CD14-positive monocyte (primary cell): ENCODE measurements at regions not wholly inside any gene's neighbourhood (a gene's known extent, or its start where the extent isn't known, plus 50 kb on each side); places are given as distances from the start of the nearest gene placed in this dataset.

ENCODE experiments used
- DNase-seq, 3 donors: peaks; one replicate each; pipeline ENCODE4 v3.0.0-alpha.2; 2011 to 2022
- H2AFZ ChIP-seq: 2 replicates; pipeline ENCODE4 v1.6.0; 2012; ENCODE audit warnings: mild to moderate bottlenecking, low read depth, low read length, inconsistent platforms; ENCODE audit not compliant: insufficient read depth, poor library complexity, severe bottlenecking
- H3K27ac ChIP-seq, 2 donors: 1 replicate in 1 of 2; 2 replicates in 1 of 2; pipeline ENCODE4 v1.5.1; 2012 to 2013; ENCODE audit warnings: low read length in 2 of 2, control low read depth in 1 of 2, inconsistent platforms in 1 of 2, low read depth in 1 of 2, mild to moderate bottlenecking in 1 of 2
- H3K27me3 ChIP-seq, 2 donors: one replicate each; pipeline versions ENCODE4 v1.6.0 to v1.6.1; 2011 to 2013; ENCODE audit warnings: low read length in 2 of 2; ENCODE audit not compliant: control insufficient read depth in 2 of 2, insufficient read depth in 2 of 2
- H3K36me3 ChIP-seq, 2 donors: replicated peaks in 1 of 2; 1 replicate in 1 of 2; 2 replicates in 1 of 2; pipeline versions ENCODE4 v1.5.1 to v1.6.1; 2012 to 2013; ENCODE audit warnings: low read length in 2 of 2, control low read depth in 1 of 2, inconsistent platforms in 1 of 2, mild to moderate bottlenecking in 1 of 2; ENCODE audit not compliant: insufficient read depth in 2 of 2, control insufficient read depth in 1 of 2
- H3K4me1 ChIP-seq, 2 donors: 1 replicate in 1 of 2; 2 replicates in 1 of 2; pipeline versions ENCODE4 v1.5.1 to v1.6.1; 2012 to 2013; ENCODE audit warnings: low read length in 2 of 2, control low read depth in 1 of 2, inconsistent platforms in 1 of 2, mild to moderate bottlenecking in 1 of 2, moderate library complexity in 1 of 2; ENCODE audit not compliant: insufficient read depth in 2 of 2, control insufficient read depth in 1 of 2
- H3K4me2 ChIP-seq: replicated peaks from 2 replicates; pipeline ENCODE3; 2012; ENCODE audit warnings: low read length, moderate library complexity, mild to moderate bottlenecking; ENCODE audit not compliant: poor library complexity, severe bottlenecking; ENCODE audit errors: extremely low read depth
- H3K4me3 ChIP-seq, 3 experiments: fragments of 200-600 bp in 1 of 3; sonication (generic) in 1 of 3; replicated peaks in 1 of 3; 1 replicate in 2 of 3; 2 replicates in 1 of 3; pipeline ENCODE4 v1.5.1; 2011 to 2013; ENCODE audit warnings: low read length in 3 of 3, mild to moderate bottlenecking in 3 of 3, control low read depth in 2 of 3, low read depth in 2 of 3, inconsistent platforms in 1 of 3, moderate library complexity in 1 of 3
- H3K79me2 ChIP-seq: 2 replicates; pipeline ENCODE4 v1.6.0; 2012; ENCODE audit warnings: mild to moderate bottlenecking, control low read depth, inconsistent platforms, low read length, moderate library complexity; ENCODE audit not compliant: insufficient read depth
- H3K9ac ChIP-seq: 2 replicates; pipeline ENCODE4 v1.6.0; 2017; ENCODE audit warnings: low read length, mild to moderate bottlenecking; ENCODE audit not compliant: insufficient read depth, poor library complexity, severe bottlenecking
- H3K9me3 ChIP-seq, 2 donors: replicated peaks in 1 of 2; 1 replicate in 1 of 2; 2 replicates in 1 of 2; pipeline versions ENCODE4 v1.5.1 to v1.6.1; 2012 to 2013; ENCODE audit warnings: low read length in 2 of 2, control low read depth in 1 of 2; ENCODE audit not compliant: control insufficient read depth in 1 of 2, insufficient read depth in 1 of 2
- H4K20me1 ChIP-seq: 2 replicates; pipeline ENCODE4 v1.6.0; 2012; ENCODE audit warnings: mild to moderate bottlenecking, low read length, control low read depth, moderate library complexity; ENCODE audit not compliant: insufficient read depth
- H3K27ac Mint-ChIP-seq, 7 donors: one replicate each; pipeline ENCODE4 v1.8.0; 2020; ENCODE audit warnings: mild to moderate bottlenecking in 7 of 7, mixed read lengths in 7 of 7, moderate library complexity in 6 of 7, inconsistent platforms in 2 of 7
- H3K27me3 Mint-ChIP-seq, 3 donors: one replicate each; pipeline ENCODE4 v1.8.0; 2021 to 2022; ENCODE audit warnings: low read depth in 3 of 3, mild to moderate bottlenecking in 3 of 3, mixed read lengths in 3 of 3, moderate library complexity in 3 of 3, inconsistent platforms in 1 of 3
- H3K36me3 Mint-ChIP-seq, 2 donors: one replicate each; pipeline ENCODE4 v1.8.0; 2020; ENCODE audit warnings: mixed read lengths in 2 of 2, inconsistent platforms in 1 of 2, mild to moderate bottlenecking in 1 of 2
- H3K4me1 Mint-ChIP-seq: one replicate; pipeline ENCODE4 v1.8.0; 2020; ENCODE audit warnings: mild to moderate bottlenecking, mixed read lengths
- H3K4me3 Mint-ChIP-seq, 2 donors: one replicate each; pipeline ENCODE4 v1.8.0; 2020; ENCODE audit warnings: mild to moderate bottlenecking in 2 of 2, mixed read lengths in 2 of 2, moderate library complexity in 1 of 2
- H3K9me3 Mint-ChIP-seq, 7 donors: one replicate each; pipeline ENCODE4 v1.8.0; 2020 to 2022; ENCODE audit warnings: mixed read lengths in 7 of 7, mild to moderate bottlenecking in 6 of 7, moderate library complexity in 6 of 7, inconsistent platforms in 2 of 7
- CTCF ChIP-seq: fragments of 200-600 bp; IDR thresholded peaks from one replicate; pipeline ENCODE4 v1.8.0; 2022; ENCODE audit warnings: antibody characterized with exemption, mild to moderate bottlenecking
- WGBS: methylation state at CpG from one replicate; pipeline ENCODE4 v1.1.5; 2013; ENCODE audit warnings: missing lambda C conversion rate; ENCODE audit not compliant: insufficient coverage; 5-methylcytosine and 5-hydroxymethylcytosine counted together
- intact Hi-C, 2 donors: fragments of 100-400 bp; cut with micrococcal nuclease; formaldehyde crosslinking; loops; one replicate each; pipeline versions ENCODE4 v1.15.0 to v1.15.1; 2023

- H3K27ac ChIP-seq = no peak overlapping the region
- no peak for TF ChIP-seq CTCF
- H3K9me3 ChIP-seq = no peaks in the 10 kb centered on the region
Measured at GRCh38 chr16:73288520-73288919, 240.6 kb upstream of the ZFHX3 start.

GRCh38 chr16:73287859-73288405 is 240.0 kb upstream of the ZFHX3 start:
- Mint-ChIP-seq H3K4me1 (no peaks in the 10 kb centered on the region), H3K27me3 (peaks cover 0 to 3% (median 1%) of the 10 kb centered on the region in 3 donors), H3K4me3 (no peak overlapping the region), H3K9me3 (peaks cover 0 to 2% (median 0%) of the 10 kb centered on the region in 7 donors), H3K36me3 (no peaks in the 10 kb centered on the region), H3K27ac (no peak overlapping the region)
- no peak for DNase-seq
- no peaks in the 10 kb centered on the region for H3K27me3 ChIP-seq
- H3K9me3 ChIP-seq = no peaks in the 10 kb centered on the region
- H3K9ac ChIP-seq = no peak overlapping the region
- H3K36me3 ChIP-seq = no peaks in the 10 kb centered on the region
- no peaks in the 10 kb centered on the region for H3K4me1 ChIP-seq
- intact Hi-C loops = no loop called here
- no peak overlapping the region for H3K4me3 ChIP-seq
- WGBS = 93% methylated on average over 5 of the region's 10 CpGs
- no peak for TF ChIP-seq CTCF
- H2AFZ ChIP-seq = no peak overlapping the region
- no peak overlapping the region for H3K27ac ChIP-seq
- no peaks in the 10 kb centered on the region for H4K20me1 ChIP-seq
- H3K4me2 ChIP-seq = no peak overlapping the region
- no peaks in the 10 kb centered on the region for H3K79me2 ChIP-seq

More at GRCh38 chr16:73288520-73288919, 240.6 kb upstream of the ZFHX3 start:
- H3K4me1 Mint-ChIP-seq = no peaks in the 10 kb centered on the region
- H3K9ac ChIP-seq = no peak overlapping the region
- H3K4me3 Mint-ChIP-seq = no peak overlapping the region
- no peak overlapping the region for H3K27ac Mint-ChIP-seq
- H3K4me1 ChIP-seq = no peaks in the 10 kb centered on the region
- H3K36me3 Mint-ChIP-seq = no peaks in the 10 kb centered on the region
- no peaks in the 10 kb centered on the region for H4K20me1 ChIP-seq
- DNase-seq = no peak
- peaks cover 0 to 3% (median 0%) of the 10 kb centered on the region in 7 donors for H3K9me3 Mint-ChIP-seq
- H3K27me3 Mint-ChIP-seq = peaks cover 0 to 3% (median 1%) of the 10 kb centered on the region in 3 donors
- no peaks in the 10 kb centered on the region for H3K79me2 ChIP-seq
- no peak overlapping the region for H2AFZ ChIP-seq
- H3K4me3 ChIP-seq = no peak overlapping the region
- H3K27me3 ChIP-seq = no peaks in the 10 kb centered on the region
- 96% methylated on average over 13 of the region's 21 CpGs for WGBS
- intact Hi-C loops = no loop called here
- no peaks in the 10 kb centered on the region for H3K36me3 ChIP-seq
- no peak overlapping the region for H3K4me2 ChIP-seq
